CD1c-positive myeloid dendritic cell (primary cell): ENCODE measurements at regions not wholly inside any gene's neighbourhood (a gene's known extent, or its start where the extent isn't known, plus 50 kb on each side); places are given as distances from the start of the nearest gene placed in this dataset.

ENCODE experiments used
- DNase-seq: peaks from one replicate; pipeline ENCODE4 v3.0.0-alpha.2; 2016; ENCODE audit errors: extremely low spot score

DNA sequence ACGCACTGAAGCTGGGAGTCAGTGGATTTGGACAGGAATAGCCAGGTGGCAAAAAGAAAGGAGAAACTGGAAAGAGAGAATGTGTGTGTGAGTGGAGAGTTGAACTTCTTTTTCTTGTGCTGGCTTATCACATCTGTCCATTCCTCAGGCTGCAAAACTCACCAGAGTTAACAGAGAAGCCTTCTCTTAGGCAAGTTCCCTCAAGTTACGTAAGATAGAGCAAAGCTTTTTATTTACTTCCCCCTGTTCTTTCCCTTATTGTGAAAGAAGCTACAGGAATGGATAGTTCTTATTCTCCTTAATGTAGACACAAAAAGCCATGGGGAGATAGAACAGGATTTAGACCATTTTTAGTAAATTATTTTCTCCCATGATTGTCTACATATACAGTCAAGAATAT, 188.6 kb downstream of the BMP2 start:
- peak; percentile 72 for DNase-seq

- peak; percentile 18 for DNase-seq
These were observed 189.1 kb downstream of the BMP2 start for GRCh38 chr20:6956574-6956973.

- no peak for DNase-seq
These were observed 192.4 kb downstream of the BMP2 start for GRCh38 chr20:6959900-6960312.

DNA sequence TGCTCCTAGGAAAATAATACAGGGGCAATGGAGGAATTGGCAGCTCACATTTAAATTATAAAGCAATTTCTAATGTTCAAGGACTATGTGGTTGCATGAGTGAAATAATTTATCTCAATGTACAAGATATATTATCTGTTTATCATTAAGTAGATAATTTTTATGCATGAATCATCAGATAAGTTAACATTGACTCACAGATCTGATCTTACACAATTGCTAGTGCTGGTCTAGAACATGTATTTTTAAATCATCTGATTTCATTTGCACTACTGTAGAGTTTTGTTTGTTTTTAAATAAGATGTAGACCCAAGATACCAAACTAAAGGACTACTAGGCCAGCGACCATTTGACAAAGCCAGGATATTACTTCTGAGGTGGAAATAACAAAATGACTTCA, 199.2 kb downstream of the BMP2 start:
- DNase-seq: no peak

DNA sequence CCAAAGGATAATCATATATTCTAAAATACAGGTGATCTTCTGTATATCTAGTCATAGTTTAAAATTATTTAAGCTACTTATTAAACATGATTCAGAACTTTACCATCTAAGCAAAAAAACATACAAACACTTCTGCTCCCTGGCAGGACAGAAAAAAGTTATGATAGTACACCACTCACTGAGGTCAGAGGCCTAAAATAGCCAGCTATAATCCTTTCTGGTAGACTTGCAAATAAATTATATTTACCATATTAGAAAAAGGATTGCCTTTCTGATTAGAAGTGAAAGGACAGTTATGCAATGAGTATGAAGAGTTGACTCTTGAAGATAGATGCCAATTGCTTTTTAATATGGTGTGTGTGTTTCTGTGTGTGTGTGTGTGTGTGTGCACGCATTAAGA, 207.4 kb downstream of the BMP2 start:
- no peak for DNase-seq

DNA sequence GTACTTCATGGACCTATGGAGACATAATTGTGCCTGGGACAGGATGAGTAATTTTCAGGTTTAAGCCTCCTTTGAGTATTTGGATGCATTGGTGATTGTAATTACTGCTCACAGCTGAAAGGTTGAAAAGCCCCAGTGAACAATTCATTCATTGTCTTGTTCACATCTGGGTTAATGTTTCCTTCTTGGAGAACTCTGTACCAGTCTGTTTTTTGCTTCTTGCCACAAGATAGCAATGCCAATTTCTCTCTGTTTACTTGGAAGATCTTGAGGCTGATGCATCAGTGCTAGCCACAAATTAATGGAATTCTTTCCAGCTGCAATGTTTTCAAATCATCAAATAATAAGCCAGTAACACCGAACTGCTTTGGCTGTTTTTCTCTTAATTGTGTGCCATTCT, 207.8 kb downstream of the BMP2 start:
- DNase-seq: no peak

DNA sequence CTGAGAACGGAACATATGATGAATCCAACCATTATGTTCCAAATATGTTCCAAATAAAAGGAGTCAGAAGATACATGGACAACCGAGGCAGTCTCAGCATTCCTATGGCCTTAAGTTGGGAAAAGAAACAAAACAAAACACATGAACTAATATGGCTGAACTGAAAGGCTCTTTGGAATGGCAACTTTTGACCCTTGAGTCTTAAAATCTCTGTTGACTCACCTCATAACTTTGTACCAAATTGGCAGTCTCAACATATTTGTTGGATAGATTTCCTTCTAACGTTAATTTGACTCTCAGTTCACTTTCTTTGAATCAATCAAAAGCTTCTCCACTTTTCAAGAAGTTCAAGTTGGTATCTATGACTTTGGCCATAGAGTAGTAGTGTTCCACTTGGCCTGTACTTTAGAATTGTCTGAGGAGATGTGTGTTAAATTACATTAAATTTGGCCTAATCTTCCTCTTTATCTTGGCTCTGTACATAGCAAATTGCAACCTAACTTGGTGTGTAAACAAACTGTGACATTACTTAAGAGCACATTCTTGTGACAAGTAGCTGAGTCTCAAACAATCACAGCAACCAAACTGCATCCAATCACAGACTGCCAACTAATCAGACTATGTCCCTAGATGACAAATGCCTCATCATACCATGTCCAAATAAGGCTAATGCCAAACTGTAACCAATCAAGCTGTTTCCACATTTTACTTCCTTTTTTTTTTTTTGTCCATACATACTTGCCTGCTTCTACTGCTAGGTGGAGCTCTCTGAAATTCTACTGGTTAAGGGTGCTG, 208.8 kb downstream of the BMP2 start:
- peak; percentile 37 for DNase-seq

DNA sequence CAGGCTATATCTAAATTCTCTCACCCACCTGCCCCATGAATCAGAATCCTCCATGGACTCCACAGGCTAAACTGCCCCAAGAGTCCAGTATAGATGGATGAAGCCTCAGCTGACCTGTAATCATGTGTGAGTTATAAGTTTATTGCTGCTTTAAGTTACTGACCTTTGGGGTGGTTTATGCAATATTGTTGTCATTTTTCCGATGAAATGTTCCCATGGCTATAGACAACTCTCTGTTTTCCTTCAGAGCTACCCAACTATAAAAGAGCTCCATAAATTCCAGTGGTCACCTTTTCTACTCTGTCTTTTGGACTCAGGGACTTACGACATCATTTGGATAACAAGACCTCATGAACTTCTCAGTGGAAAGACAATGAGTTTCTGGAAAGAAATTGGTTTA, 212.1 kb downstream of the BMP2 start:
- no peak for DNase-seq

- no peak for DNase-seq
These were observed 225.5 kb downstream of the BMP2 start for GRCh38 chr20:6993011-6993410.

DNA sequence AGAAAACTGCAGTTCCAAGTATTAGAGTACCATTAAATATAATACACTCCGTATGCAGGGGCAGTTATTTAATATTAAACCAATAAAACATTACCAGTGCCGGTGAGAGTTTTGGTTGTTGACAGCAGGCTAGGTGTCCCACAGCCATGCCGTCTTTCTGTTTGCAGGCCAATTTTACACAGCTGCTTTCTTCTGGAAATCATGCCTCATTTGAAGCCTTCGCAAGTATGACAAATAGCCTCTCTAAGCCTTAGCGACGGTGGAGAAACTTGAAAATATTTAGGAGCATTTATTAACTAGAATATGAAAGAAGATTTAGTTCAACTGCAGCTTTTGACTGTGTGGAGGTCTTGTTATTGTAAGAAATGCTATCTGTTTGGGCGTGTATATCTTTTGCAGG, 226.0 kb downstream of the BMP2 start:
- no peak for DNase-seq

DNA sequence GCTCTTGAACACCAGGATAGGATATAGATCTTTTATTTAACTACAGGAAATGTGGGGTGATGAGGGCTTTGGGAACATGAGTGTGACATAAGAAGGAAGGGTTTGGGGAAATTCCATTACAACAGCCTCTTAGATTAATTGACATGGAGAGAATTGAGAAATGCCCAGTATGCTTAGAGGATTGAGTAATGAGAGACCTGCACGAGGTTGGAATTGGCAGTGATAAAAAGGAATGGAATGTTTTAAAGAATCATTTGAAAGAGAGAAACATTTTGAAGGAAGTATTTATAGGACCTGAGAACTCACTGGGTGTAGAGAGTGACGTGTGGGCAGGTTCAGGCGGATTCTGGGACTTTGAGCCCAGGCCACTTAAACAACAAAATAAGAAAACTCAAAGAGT, 227.0 kb downstream of the BMP2 start:
- no peak for DNase-seq

DNA sequence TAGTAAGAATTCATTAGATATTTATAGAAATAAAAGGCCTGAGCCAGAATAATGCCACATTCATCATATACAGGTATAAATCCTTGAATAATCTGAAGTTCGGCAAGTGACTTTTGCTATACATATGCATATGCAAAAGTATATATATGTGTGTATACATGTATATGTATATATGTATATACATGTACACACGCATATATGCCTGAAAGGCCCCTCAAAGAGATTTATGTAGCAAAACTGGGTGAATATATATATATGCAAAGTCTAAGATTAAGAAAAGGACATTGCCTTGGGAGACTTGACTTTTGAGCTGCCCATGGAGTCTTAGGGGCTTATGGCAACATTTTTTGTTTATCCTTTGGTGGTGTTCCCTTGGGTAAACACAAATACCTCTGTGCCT, 231.4 kb downstream of the BMP2 start:
- DNase-seq: no peak

GRCh38 chr20:6999381-6999780, 231.9 kb downstream of the BMP2 start:
- DNase-seq: no peak

GRCh38 chr20:7003598-7003997, 236.1 kb downstream of the BMP2 start:
- DNase-seq: no peak

- DNase-seq: no peak
These were observed 237.3 kb downstream of the BMP2 start for GRCh38 chr20:7004801-7005200.

GRCh38 chr20:7010527-7010926, 243.0 kb downstream of the BMP2 start:
- no peak for DNase-seq

- DNase-seq: no peak
These were observed 247.8 kb downstream of the BMP2 start for GRCh38 chr20:7015257-7015656.

- no peak for DNase-seq
These were observed 255.1 kb downstream of the BMP2 start for GRCh38 chr20:7022597-7022996.

DNA sequence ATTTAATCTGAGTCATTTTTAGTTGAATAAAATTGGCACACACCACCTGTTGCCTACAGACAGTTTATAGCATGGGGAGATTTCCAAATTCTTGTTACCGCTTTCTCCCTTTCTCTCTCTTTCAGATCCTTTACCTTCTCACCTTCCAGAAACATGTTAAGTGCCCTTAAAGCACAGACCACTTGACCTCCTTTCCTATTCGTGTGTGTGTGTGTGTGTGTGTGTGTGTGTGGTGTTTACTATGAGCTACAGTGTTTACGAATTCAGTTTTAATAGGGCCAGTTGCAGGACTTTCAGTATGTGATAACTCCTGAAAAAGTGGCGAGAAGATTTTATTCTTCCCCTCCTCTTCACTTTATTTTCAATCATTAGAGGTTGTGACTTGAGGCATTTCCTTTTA, 258.1 kb downstream of the BMP2 start:
- no peak for DNase-seq

- no peak for DNase-seq
These were observed 261.5 kb downstream of the BMP2 start for GRCh38 chr20:7029019-7029418.

GRCh38 chr20:7031222-7031621, 263.7 kb downstream of the BMP2 start:
- DNase-seq: peak; percentile 5

DNA sequence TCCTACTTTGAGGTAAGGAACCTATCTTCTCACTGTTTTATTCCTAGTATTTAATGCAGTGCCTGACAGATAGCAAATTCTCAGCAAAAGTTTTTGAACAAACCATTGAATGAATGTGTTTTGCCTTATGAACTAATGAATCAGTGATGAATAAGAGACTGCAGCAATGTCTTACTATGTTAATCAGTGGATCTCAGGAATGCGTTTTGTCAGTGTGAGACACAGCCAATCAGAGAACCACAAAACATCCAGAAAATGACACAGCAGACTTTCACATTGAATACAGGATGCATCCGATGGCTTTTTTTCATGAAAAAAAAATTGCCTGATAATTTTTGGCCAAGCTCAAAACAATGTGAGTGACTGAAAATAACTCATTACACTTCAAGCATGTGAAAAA, 270.5 kb downstream of the BMP2 start:
- no peak for DNase-seq

- DNase-seq: no peak
These were observed 290.1 kb downstream of the BMP2 start for GRCh38 chr20:7057611-7058010.

- no peak for DNase-seq
These were observed 311.3 kb downstream of the BMP2 start for GRCh38 chr20:7078804-7079203.
